HFF-Myc (cell line): ENCODE measurements at regions not wholly inside any gene's neighbourhood (a gene's known extent, or its start where the extent isn't known, plus 50 kb on each side); places are given as distances from the start of the nearest gene placed in this dataset.

Source experiments
- DNase-seq: peaks from one replicate; pipeline ENCODE4 v3.0.0-alpha.2; 2011; ENCODE audit warnings: low read depth; ENCODE audit errors: extremely low read depth
- H3K4me3 ChIP-seq: replicated peaks from 2 replicates; pipeline ENCODE4 v1.5.1; 2011; ENCODE audit warnings: low read depth, mild to moderate bottlenecking, control low read depth, low read length
- CTCF ChIP-seq: IDR thresholded peaks from 2 replicates; pipeline ENCODE4 v1.5.1; 2012; ENCODE audit warnings: mild to moderate bottlenecking, low read depth, low read length, control low read depth; ENCODE audit errors: missing control alignments

- H3K4me3 ChIP-seq = no peak overlapping the region
- TF ChIP-seq CTCF = no peak
- no peak for DNase-seq
Observed at GRCh38 chr2:12116228-12116750, 369.9 kb downstream of the LPIN1 start.

- no peak for TF ChIP-seq CTCF
- no peak for DNase-seq
- no peak overlapping the region for H3K4me3 ChIP-seq
Observed at GRCh38 chr2:12119841-12120240, 373.4 kb downstream of the LPIN1 start.

- no peak for TF ChIP-seq CTCF
- peak; percentile 36 for DNase-seq
- H3K4me3 ChIP-seq = no peak overlapping the region
Observed at GRCh38 chr2:12120281-12121150, 374.1 kb downstream of the LPIN1 start.

GRCh38 chr2:12124790-12125189, 378.4 kb downstream of the LPIN1 start:
- no peak for DNase-seq

GRCh38 chr2:12126318-12126717, 379.9 kb downstream of the LPIN1 start:
- H3K4me3 ChIP-seq = no peak overlapping the region
- no peak for TF ChIP-seq CTCF

More at GRCh38 chr2:12124790-12125189, 378.4 kb downstream of the LPIN1 start:
- no peak for TF ChIP-seq CTCF
- no peak overlapping the region for H3K4me3 ChIP-seq

GRCh38 chr2:12127638-12128037, 381.2 kb downstream of the LPIN1 start:
- no peak overlapping the region for H3K4me3 ChIP-seq
- TF ChIP-seq CTCF = no peak

More at GRCh38 chr2:12126318-12126717, 379.9 kb downstream of the LPIN1 start:
- no peak for DNase-seq

More at GRCh38 chr2:12127638-12128037, 381.2 kb downstream of the LPIN1 start:
- DNase-seq = no peak
